CD14-positive monocyte (primary cell): ENCODE measurements at regions not wholly inside any gene's neighbourhood (a gene's known extent, or its start where the extent isn't known, plus 50 kb on each side); places are given as distances from the start of the nearest gene placed in this dataset.

ENCODE experiments used
- DNase-seq, 3 donors: peaks; one replicate each; pipeline ENCODE4 v3.0.0-alpha.2; 2011 to 2022
- H2AFZ ChIP-seq: 2 replicates; pipeline ENCODE4 v1.6.0; 2012; ENCODE audit warnings: mild to moderate bottlenecking, low read depth, low read length, inconsistent platforms; ENCODE audit not compliant: insufficient read depth, poor library complexity, severe bottlenecking
- H3K27ac ChIP-seq, 2 donors: 1 replicate in 1 of 2; 2 replicates in 1 of 2; pipeline ENCODE4 v1.5.1; 2012 to 2013; ENCODE audit warnings: low read length in 2 of 2, control low read depth in 1 of 2, inconsistent platforms in 1 of 2, low read depth in 1 of 2, mild to moderate bottlenecking in 1 of 2
- H3K27me3 ChIP-seq, 2 donors: one replicate each; pipeline versions ENCODE4 v1.6.0 to v1.6.1; 2011 to 2013; ENCODE audit warnings: low read length in 2 of 2; ENCODE audit not compliant: control insufficient read depth in 2 of 2, insufficient read depth in 2 of 2
- H3K36me3 ChIP-seq, 2 donors: replicated peaks in 1 of 2; 1 replicate in 1 of 2; 2 replicates in 1 of 2; pipeline versions ENCODE4 v1.5.1 to v1.6.1; 2012 to 2013; ENCODE audit warnings: low read length in 2 of 2, control low read depth in 1 of 2, inconsistent platforms in 1 of 2, mild to moderate bottlenecking in 1 of 2; ENCODE audit not compliant: insufficient read depth in 2 of 2, control insufficient read depth in 1 of 2
- H3K4me1 ChIP-seq, 2 donors: 1 replicate in 1 of 2; 2 replicates in 1 of 2; pipeline versions ENCODE4 v1.5.1 to v1.6.1; 2012 to 2013; ENCODE audit warnings: low read length in 2 of 2, control low read depth in 1 of 2, inconsistent platforms in 1 of 2, mild to moderate bottlenecking in 1 of 2, moderate library complexity in 1 of 2; ENCODE audit not compliant: insufficient read depth in 2 of 2, control insufficient read depth in 1 of 2
- H3K4me2 ChIP-seq: replicated peaks from 2 replicates; pipeline ENCODE3; 2012; ENCODE audit warnings: low read length, moderate library complexity, mild to moderate bottlenecking; ENCODE audit not compliant: poor library complexity, severe bottlenecking; ENCODE audit errors: extremely low read depth
- H3K4me3 ChIP-seq, 3 experiments: fragments of 200-600 bp in 1 of 3; sonication (generic) in 1 of 3; replicated peaks in 1 of 3; 1 replicate in 2 of 3; 2 replicates in 1 of 3; pipeline ENCODE4 v1.5.1; 2011 to 2013; ENCODE audit warnings: low read length in 3 of 3, mild to moderate bottlenecking in 3 of 3, control low read depth in 2 of 3, low read depth in 2 of 3, inconsistent platforms in 1 of 3, moderate library complexity in 1 of 3
- H3K79me2 ChIP-seq: 2 replicates; pipeline ENCODE4 v1.6.0; 2012; ENCODE audit warnings: mild to moderate bottlenecking, control low read depth, inconsistent platforms, low read length, moderate library complexity; ENCODE audit not compliant: insufficient read depth
- H3K9ac ChIP-seq: 2 replicates; pipeline ENCODE4 v1.6.0; 2017; ENCODE audit warnings: low read length, mild to moderate bottlenecking; ENCODE audit not compliant: insufficient read depth, poor library complexity, severe bottlenecking
- H3K9me3 ChIP-seq, 2 donors: replicated peaks in 1 of 2; 1 replicate in 1 of 2; 2 replicates in 1 of 2; pipeline versions ENCODE4 v1.5.1 to v1.6.1; 2012 to 2013; ENCODE audit warnings: low read length in 2 of 2, control low read depth in 1 of 2; ENCODE audit not compliant: control insufficient read depth in 1 of 2, insufficient read depth in 1 of 2
- H4K20me1 ChIP-seq: 2 replicates; pipeline ENCODE4 v1.6.0; 2012; ENCODE audit warnings: mild to moderate bottlenecking, low read length, control low read depth, moderate library complexity; ENCODE audit not compliant: insufficient read depth
- H3K27ac Mint-ChIP-seq, 7 donors: one replicate each; pipeline ENCODE4 v1.8.0; 2020; ENCODE audit warnings: mild to moderate bottlenecking in 7 of 7, mixed read lengths in 7 of 7, moderate library complexity in 6 of 7, inconsistent platforms in 2 of 7
- H3K27me3 Mint-ChIP-seq, 3 donors: one replicate each; pipeline ENCODE4 v1.8.0; 2021 to 2022; ENCODE audit warnings: low read depth in 3 of 3, mild to moderate bottlenecking in 3 of 3, mixed read lengths in 3 of 3, moderate library complexity in 3 of 3, inconsistent platforms in 1 of 3
- H3K36me3 Mint-ChIP-seq, 2 donors: one replicate each; pipeline ENCODE4 v1.8.0; 2020; ENCODE audit warnings: mixed read lengths in 2 of 2, inconsistent platforms in 1 of 2, mild to moderate bottlenecking in 1 of 2
- H3K4me1 Mint-ChIP-seq: one replicate; pipeline ENCODE4 v1.8.0; 2020; ENCODE audit warnings: mild to moderate bottlenecking, mixed read lengths
- H3K4me3 Mint-ChIP-seq, 2 donors: one replicate each; pipeline ENCODE4 v1.8.0; 2020; ENCODE audit warnings: mild to moderate bottlenecking in 2 of 2, mixed read lengths in 2 of 2, moderate library complexity in 1 of 2
- H3K9me3 Mint-ChIP-seq, 7 donors: one replicate each; pipeline ENCODE4 v1.8.0; 2020 to 2022; ENCODE audit warnings: mixed read lengths in 7 of 7, mild to moderate bottlenecking in 6 of 7, moderate library complexity in 6 of 7, inconsistent platforms in 2 of 7
- CTCF ChIP-seq: fragments of 200-600 bp; IDR thresholded peaks from one replicate; pipeline ENCODE4 v1.8.0; 2022; ENCODE audit warnings: antibody characterized with exemption, mild to moderate bottlenecking
- WGBS: methylation state at CpG from one replicate; pipeline ENCODE4 v1.1.5; 2013; ENCODE audit warnings: missing lambda C conversion rate; ENCODE audit not compliant: insufficient coverage; 5-methylcytosine and 5-hydroxymethylcytosine counted together
- intact Hi-C, 2 donors: fragments of 100-400 bp; cut with micrococcal nuclease; formaldehyde crosslinking; loops; one replicate each; pipeline versions ENCODE4 v1.15.0 to v1.15.1; 2023

DNA sequence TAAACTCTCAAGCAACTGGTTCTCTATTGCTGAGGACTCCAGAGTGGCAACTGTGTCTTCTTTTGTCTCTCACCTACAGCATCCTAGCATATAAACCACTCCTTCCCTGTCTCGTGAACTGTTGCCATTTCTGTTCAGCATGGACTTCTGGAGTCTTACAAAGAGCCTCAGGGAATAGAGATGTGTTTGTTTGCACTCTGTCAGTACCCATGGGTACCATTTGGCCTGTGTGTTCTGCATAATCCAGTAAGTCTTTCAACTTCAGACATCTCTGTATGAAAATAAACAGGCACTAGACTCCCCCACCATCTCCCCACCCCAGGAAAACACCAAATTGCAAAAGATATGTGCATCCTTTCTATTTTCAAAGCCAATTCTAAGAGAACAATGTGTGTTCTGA lies 1351.6 kb upstream of the PABPC4L start:
- H3K27me3 ChIP-seq: no peaks in the 10 kb centered on the region
- no peaks in the 10 kb centered on the region for H3K79me2 ChIP-seq
- no peaks in the 10 kb centered on the region for H3K27me3 Mint-ChIP-seq
- intact Hi-C loops: no loop called here
- 100% methylated on average over 1 of the region's 1 CpG for WGBS
- H3K36me3 Mint-ChIP-seq: no peaks in the 10 kb centered on the region
- DNase-seq: no peak
- H3K4me1 Mint-ChIP-seq: no peaks in the 10 kb centered on the region
- H3K4me3 ChIP-seq: no peak overlapping the region
- no peaks in the 10 kb centered on the region for H4K20me1 ChIP-seq
- H3K9ac ChIP-seq: no peak overlapping the region
- peaks cover 0 to 3% (median 0%) of the 10 kb centered on the region in 7 donors for H3K9me3 Mint-ChIP-seq
- no peak overlapping the region for H3K4me3 Mint-ChIP-seq
- no peaks in the 10 kb centered on the region for H3K36me3 ChIP-seq
- H2AFZ ChIP-seq: no peak overlapping the region
- no peak overlapping the region for H3K4me2 ChIP-seq
- no peak overlapping the region for H3K27ac ChIP-seq
- TF ChIP-seq CTCF: no peak
- H3K27ac Mint-ChIP-seq: no peak overlapping the region
- H3K4me1 ChIP-seq: no peaks in the 10 kb centered on the region
- H3K9me3 ChIP-seq: no peaks in the 10 kb centered on the region

- H3K4me3 ChIP-seq: no peak overlapping the region
- H2AFZ ChIP-seq: no peak overlapping the region
- TF ChIP-seq CTCF: no peak
- intact Hi-C loops: no loop called here
- no peak overlapping the region for H3K27ac Mint-ChIP-seq
- no peaks in the 10 kb centered on the region for H3K27me3 ChIP-seq
- H3K36me3 ChIP-seq: no peaks in the 10 kb centered on the region
- 40% methylated on average over 1 of the region's 3 CpGs for WGBS
- no peaks in the 10 kb centered on the region for H3K4me1 ChIP-seq
- H3K9ac ChIP-seq: no peak overlapping the region
- no peaks in the 10 kb centered on the region for H3K36me3 Mint-ChIP-seq
- H3K9me3 Mint-ChIP-seq: peaks cover 0 to 3% (median 0%) of the 10 kb centered on the region in 7 donors
- no peak overlapping the region for H3K4me3 Mint-ChIP-seq
- no peak for DNase-seq
- H3K4me2 ChIP-seq: no peak overlapping the region
- no peaks in the 10 kb centered on the region for H4K20me1 ChIP-seq
- H3K9me3 ChIP-seq: no peaks in the 10 kb centered on the region
- no peak overlapping the region for H3K27ac ChIP-seq
- no peaks in the 10 kb centered on the region for H3K27me3 Mint-ChIP-seq
- no peaks in the 10 kb centered on the region for H3K4me1 Mint-ChIP-seq
- H3K79me2 ChIP-seq: no peaks in the 10 kb centered on the region
Measured at GRCh38 chr4:135552131-135552530, 1350.5 kb upstream of the PABPC4L start.
